NK-92 (cell line): ENCODE measurements at regions not wholly inside any gene's neighbourhood (a gene's known extent, or its start where the extent isn't known, plus 50 kb on each side); places are given as distances from the start of the nearest gene placed in this dataset.
"Not testable (repeated sequence)": the region's sequence is repeated elsewhere in the genome, so short reads cannot be mapped to it uniquely, and the experiment has no call there.

Source experiments
- DNase-seq: peaks from one replicate; lab custom pipeline; 2025; ENCODE audit not compliant: unreplicated experiment; lab: John Stamatoyannopoulos, UW

GRCh38 chr3:71958533-71958932 lies 173.6 kb upstream of the PROK2 start:
- DNase-seq = no peak

GRCh38 chr3:71956716-71957115 lies 171.8 kb upstream of the PROK2 start:
- no peak for DNase-seq

DNA sequence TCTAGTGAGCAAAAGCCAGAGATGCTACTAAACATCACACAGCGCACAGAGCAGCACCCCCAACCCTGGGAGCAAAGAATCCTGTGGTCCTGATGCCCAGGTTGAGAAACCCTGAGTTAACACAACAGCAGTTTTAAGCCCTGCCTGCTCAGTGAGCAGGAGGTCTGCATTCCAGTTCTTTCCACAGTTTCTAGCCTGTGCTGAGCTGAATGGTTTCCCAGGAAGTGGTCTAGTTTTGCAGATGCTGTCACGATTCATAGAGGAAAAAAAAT lies 171.1 kb upstream of the PROK2 start:
- no peak for DNase-seq

GRCh38 chr3:71955240-71956068 lies 170.5 kb upstream of the PROK2 start:
- DNase-seq = no peak

DNA sequence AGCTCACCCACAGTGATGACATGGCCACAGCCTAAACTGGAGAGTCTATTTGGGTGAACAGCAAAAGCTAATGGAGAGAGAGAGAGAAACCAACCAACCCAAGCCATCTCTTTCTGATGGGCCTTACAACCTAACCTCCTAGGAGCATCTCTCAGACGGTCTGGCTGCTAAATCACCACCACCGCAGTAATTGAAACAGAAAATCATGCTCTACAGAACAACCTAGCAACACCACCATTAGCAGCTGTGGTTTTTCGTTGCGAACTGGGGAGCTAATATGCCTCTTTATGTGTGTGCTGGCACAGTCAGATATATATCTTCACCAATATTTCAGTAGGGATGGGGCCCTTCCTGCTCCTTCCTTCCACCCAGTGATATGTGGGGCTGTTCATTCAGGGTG lies 166.9 kb upstream of the PROK2 start:
- DNase-seq = no peak

GRCh38 chr3:71951361-71951760 lies 166.4 kb upstream of the PROK2 start:
- DNase-seq = no peak

GRCh38 chr3:71949442-71949841 lies 164.5 kb upstream of the PROK2 start:
- no peak for DNase-seq

DNA sequence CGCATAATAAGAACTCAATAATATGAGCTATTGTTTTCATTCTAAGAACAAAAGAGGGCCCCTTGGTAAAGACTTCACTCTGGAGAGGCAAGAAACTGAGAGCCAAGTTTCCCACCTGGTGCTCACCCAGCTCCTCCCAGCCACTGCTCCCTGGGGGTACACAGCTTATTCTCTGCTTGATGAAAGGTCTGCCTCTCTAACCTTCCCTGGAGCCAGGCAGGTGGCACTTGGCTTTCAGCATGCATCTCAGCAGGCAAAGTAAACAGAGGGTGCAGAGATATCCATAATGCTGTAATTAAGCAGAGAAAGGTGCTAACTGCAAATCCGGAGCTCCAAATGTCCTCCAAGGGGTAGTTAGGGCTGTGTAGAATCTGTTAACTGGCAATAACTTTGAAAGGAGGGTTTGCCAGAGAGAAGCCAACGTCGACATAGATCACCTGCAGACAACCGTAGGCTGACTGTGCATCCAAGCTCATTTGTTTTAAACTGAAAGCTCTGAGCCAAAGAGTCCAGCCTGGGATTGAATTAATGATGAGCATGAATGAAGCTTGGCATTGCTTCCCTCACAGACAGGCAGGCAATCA lies 159.6 kb upstream of the PROK2 start:
- DNase-seq = no peak

DNA sequence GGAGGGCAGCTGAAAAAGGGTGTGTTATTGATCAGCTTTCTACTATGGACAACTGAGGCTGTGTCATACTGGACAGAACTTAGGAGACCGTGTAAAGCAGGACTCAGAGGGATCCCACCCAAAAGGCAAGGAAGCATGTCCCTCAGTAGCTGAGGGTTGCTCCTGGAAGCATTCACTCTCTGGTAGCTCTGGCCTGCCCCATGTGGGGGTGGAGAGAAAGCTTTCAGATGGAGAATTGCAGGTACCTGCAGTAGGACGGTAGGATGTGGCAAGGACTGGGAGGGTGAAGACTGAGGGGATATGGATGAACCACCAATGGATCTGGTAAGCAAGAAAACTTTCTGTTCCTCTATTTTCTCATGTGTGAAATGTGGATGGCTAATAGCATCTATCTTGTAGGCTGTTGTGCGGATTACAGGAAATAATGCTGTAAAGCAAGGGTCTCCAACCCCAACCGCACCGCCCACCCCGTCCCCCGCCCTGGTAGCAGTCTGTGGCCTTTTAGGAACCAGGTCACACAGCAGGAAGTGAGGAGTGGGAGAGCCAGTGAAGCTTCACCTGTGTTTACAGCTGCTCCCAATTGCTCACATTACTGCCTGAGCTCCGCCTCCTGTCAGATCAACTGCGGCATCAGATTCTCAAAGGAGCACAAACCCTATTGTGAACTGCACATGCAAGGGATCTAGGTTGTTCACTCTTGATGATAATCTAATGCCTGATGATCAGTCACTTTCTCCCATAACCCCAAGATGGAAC lies 157.7 kb upstream of the PROK2 start:
- DNase-seq = no peak

- no peak for DNase-seq
Observed at GRCh38 chr3:71940486-71940885, 155.5 kb upstream of the PROK2 start.

GRCh38 chr3:71938081-71938480 lies 153.1 kb upstream of the PROK2 start:
- DNase-seq = not testable (repeated sequence)

- DNase-seq = no peak
Observed at GRCh38 chr3:71936681-71937080, 151.7 kb upstream of the PROK2 start.

DNA sequence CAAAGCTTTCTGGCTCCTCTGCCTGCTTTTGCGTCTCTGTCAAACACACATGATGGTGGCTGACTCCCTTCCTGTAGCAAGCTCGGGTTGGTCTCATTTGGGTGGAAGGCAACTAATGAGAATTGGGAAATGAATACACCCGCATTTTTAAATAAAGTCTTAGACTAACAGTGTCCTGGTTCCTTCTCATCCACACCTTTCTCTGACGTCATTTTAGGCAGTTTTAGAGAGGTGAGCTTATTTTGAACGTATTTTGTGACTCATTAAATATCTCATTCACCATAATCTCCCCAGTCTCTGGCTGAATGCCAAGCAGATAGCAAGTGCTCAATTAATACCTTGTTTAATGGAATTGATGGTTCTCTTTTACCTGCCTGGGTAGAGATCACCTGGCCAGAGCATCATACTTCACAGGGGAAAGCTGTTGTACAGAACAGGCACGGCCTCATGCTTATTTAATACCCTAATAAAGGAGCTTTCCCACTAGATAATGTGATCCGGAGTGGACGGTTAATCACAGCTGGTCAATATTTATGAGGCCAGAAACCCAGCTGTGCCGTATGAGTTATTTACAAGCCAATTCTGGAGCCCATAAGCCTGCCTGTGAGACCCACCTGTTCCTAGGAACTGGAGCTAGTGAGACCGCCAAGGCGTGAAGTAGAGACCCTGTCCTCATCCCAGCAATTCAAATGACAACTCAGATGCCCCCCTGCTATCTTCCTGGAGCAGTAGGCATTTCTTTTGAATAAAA lies 149.7 kb upstream of the PROK2 start:
- no peak for DNase-seq

GRCh38 chr3:71931922-71932321 lies 147.0 kb upstream of the PROK2 start:
- DNase-seq = no peak

GRCh38 chr3:71930056-71930991 lies 145.4 kb upstream of the PROK2 start:
- DNase-seq = no peak

DNA sequence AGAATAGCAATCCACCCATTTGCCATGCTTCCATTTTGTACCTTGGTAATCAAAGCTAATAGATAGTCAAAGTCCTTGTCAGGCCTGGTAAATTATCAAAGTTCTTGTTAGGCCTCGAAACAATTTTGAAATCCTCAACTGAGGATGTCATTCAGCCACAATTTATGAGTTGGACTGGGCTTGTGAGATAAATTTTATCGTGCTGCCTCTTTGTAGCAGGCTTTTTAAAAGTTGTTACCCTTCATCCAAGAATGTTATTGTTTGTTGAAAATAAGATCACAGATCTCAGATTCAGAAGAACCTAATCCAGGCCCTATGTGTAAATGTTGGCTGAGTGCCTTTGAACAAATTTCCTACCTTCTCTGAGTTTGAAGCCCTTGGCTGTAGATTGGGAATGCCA lies 143.3 kb upstream of the PROK2 start:
- DNase-seq = no peak

DNA sequence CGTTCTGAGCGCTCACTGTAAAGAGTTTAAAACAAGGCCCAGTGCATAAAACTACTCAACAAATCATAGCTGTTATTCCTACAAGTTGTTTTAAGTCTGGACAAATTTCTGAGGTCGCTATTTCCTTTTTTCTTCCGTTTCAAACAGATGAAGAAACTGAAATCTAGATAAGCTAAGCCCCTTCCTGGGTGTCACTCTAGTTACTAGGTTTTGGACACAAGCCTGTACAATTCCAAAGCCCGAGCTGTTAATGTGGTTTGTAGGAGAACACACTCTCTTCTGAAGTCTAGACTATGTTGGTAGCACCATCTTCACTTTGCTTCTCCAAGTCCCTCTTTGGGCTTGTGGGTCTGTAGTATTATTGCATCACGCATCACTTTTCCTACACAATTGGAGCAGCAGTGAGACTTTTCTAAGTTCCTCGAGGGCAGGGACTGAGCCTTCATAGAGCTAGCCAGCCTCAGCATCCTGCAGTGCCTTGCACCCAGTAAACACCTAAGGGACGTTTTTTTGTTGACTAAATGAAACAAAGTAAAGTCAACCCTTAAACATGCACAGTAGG lies 142.6 kb upstream of the PROK2 start:
- DNase-seq = no peak

DNA sequence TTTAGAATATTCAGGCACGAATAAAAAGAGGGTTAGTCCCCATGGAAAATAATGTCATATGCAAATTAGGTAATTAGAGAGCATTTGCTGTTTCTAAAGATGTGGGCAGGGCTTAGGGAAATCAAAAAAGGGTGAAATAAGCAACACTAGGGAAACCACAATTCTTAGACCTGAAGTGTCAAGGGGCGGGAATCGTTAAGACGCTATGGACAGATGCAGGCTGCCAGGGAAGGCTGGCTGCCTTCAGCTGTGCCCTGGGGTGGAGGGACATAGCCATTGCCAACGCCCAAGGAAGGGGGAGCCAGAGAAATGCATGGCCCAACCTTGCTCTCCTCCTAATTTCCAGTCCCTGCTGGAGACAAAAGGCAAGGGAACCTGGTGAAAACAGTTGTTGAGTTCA lies 141.7 kb upstream of the PROK2 start:
- DNase-seq = no peak

- DNase-seq = no peak
Observed at GRCh38 chr3:71926262-71926600, 141.3 kb upstream of the PROK2 start.

DNA sequence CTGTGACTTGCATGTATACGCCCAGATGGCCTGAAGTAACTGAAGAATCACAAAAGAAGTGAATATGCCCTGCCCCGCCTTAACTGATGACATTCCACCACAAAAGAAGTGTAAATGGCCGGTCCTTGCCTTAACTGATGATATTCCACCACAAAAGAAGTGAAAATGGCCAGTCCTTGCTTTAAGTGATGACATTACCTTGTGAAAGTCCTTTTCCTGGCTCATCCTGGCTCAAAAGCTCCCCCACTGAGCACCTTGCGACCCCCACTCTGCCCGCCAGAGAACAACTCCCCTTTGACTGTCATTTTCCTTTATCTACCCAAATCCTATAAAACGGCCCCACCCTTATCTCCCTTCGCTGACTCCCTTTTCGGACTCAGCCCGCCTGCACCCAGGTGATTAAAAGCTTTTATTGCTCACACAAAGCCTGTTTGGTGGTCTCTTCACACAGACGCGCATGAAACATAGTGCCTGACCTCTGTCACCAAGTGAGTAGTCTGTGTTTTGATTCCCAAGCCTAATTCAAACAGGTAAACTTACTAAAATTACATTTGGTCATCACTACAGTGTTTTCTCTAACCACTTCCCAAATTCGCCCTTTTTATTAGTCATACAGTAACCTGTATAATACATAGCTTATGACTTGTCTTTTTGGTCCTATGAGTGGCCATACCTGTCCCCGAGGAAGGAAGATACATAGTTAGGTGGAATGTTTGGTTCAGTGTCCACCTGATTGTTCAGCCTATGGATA lies 140.7 kb upstream of the PROK2 start:
- not testable (repeated sequence) for DNase-seq
